GM13977 (cell line): ENCODE measurements at regions not wholly inside any gene's neighbourhood (a gene's known extent, or its start where the extent isn't known, plus 50 kb on each side); places are given as distances from the start of the nearest gene placed in this dataset.

Experiments
- DNase-seq: peaks from one replicate; pipeline ENCODE4 v3.0.0; 2012; ENCODE audit warnings: low spot score
- CTCF ChIP-seq: IDR thresholded peaks from 2 replicates; pipeline ENCODE4 v1.5.1; 2012; ENCODE audit warnings: mild to moderate bottlenecking, control low read depth; ENCODE audit not compliant: insufficient read depth; ENCODE audit errors: extremely low read depth, missing control alignments
- in situ Hi-C: fragments of 300-500 bp; cut with MboI; formaldehyde crosslinking; loops from one replicate; pipeline ENCODE4 v1.12.0; 2022; ENCODE audit warnings: low sequenced_read_pairs, low pct_unique_long_range_greater_than_20kb, mixed read lengths, inconsistent platforms; ENCODE audit not compliant: unreplicated experiment

- in situ Hi-C loops: no loop called here
- TF ChIP-seq CTCF: no peak
- DNase-seq: no peak
These were observed 514.8 kb upstream of the TENM3 start for GRCh38 chr4:181728305-181728966.

DNA sequence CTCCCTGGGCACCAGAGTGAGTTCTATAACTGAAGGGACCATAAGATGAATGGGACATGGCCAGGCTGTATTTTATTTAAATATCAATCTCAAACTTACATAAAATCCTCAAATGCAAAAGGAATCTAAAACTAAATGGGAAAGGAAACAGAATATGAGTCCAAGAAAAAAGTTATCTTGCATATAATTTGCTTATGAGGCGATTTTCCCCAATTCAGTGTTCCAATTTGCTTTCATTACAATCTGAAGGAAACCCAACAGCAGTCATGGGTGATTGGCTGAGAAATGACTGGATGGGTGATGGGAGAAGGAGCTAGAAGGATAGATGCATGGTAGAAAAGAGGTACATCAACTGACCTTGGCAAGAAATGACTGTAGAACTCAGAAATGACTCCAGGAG lies 511.3 kb upstream of the TENM3 start:
- DNase-seq: no peak
- in situ Hi-C loops: no loop called here
- no peak for TF ChIP-seq CTCF

- in situ Hi-C loops: no loop called here
- DNase-seq: no peak
- no peak for TF ChIP-seq CTCF
These were observed 505.5 kb upstream of the TENM3 start for GRCh38 chr4:181737744-181738143.

DNA sequence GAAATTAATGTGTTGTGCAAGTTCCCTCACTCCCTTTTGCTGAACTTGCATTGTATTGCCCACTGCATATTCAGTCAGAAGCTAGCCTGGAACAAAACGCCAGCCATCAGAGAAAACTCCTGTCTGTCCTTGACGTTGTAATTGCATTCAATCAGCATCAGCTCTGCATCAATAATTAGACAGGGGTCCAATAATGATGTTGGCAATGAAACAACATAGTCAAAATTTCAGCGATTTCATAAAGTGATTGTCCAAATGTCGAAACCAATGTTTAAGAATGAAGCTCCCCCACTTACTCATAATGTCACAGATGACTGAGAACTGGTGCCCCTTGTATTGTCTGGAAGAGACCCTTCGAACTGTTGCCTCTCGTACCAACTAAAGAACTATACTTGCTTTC lies 504.2 kb upstream of the TENM3 start:
- TF ChIP-seq CTCF: no peak
- DNase-seq: no peak
- in situ Hi-C loops: no loop called here

DNA sequence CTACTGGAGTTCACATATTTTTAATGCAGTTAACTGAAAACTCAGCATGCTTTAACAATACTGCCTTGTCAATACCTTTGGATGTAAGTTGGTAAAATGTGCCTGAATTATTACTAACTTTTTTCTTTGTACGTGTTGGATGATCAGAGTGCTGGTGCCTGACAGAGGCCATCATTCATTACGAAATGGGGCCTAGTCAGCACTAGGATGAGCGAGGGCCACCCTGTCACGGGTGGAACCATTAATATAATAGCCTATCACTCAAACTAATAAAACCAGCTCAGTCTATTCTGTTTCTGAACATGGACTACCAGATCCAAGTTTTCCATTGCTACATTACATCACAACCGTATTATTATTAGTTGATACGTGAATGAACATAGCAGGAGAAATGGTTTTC lies 501.7 kb upstream of the TENM3 start:
- no peak for DNase-seq
- no peak for TF ChIP-seq CTCF
- in situ Hi-C loops: no loop called here

GRCh38 chr4:181745933-181746625 lies 497.1 kb upstream of the TENM3 start:
- TF ChIP-seq CTCF: no peak
- in situ Hi-C loops: no loop called here
- DNase-seq: no peak
